Tibial nerve (tissue), 3 donors: ENCODE measurements at regions not wholly inside any gene's neighbourhood (a gene's known extent, or its start where the extent isn't known, plus 50 kb on each side); places are given as distances from the start of the nearest gene placed in this dataset.

Source experiments
- CTCF ChIP-seq, 5 experiments: fragments of 200-600 bp in 3 of 5; fragments of 450-650 bp in 2 of 5; sonication (generic) in 3 of 5; IDR thresholded peaks; one replicate each; pipeline ENCODE4 v1.5.1; 2016 to 2019; ENCODE audit warnings: antibody characterized with exemption in 5 of 5, mild to moderate bottlenecking in 3 of 5, moderate library complexity in 2 of 5
- POLR2A ChIP-seq, 2 donors: fragments of 450-650 bp; IDR thresholded peaks; one replicate each; pipeline ENCODE4 v1.6.1; 2017; ENCODE audit warnings: antibody characterized with exemption in 2 of 2, mild to moderate bottlenecking in 2 of 2, moderate library complexity in 2 of 2

GRCh38 chr4:163666332-163666873 lies 171.9 kb downstream of the TMA16 start:
- no peak for TF ChIP-seq CTCF (IDR thresholded peaks at IDR 0.05)
- TF ChIP-seq POLR2A (IDR thresholded peaks at IDR 0.05), result no peak
